WTC11 (cell line): ENCODE measurements at regions not wholly inside any gene's neighbourhood (a gene's known extent, or its start where the extent isn't known, plus 50 kb on each side); places are given as distances from the start of the nearest gene placed in this dataset.

Experiments
- ATAC-seq: fragments of 200-7000 bp; cut with Tn5 transposase; 2 replicates; pipeline ENCODE4 v1.10.0; 2021; ENCODE audit warnings: mild to moderate bottlenecking, moderate library complexity
- CTCF ChIA-PET: fragments of 300-600 bp; sonication (Branson Sonifier 250); formaldehyde crosslinking; loops from one replicate; lab custom pipeline; 2021; ENCODE audit warnings: antibody characterized with exemption; lab: Charles Lee
- POLR2A ChIA-PET: fragments of 350-600 bp; sonication (Branson Sonifier 250); formaldehyde crosslinking; loops from one replicate; lab custom pipeline; 2021; ENCODE audit warnings: antibody characterized with exemption; lab: Charles Lee
- DNase-seq: peaks from one replicate; pipeline ENCODE4 v3.0.0; 2021; ENCODE audit warnings: low spot score
- H3K27ac Mint-ChIP-seq: 2 replicates; pipeline ENCODE4 v1.8.0; 2021; ENCODE audit warnings: mixed read lengths
- H3K27me3 Mint-ChIP-seq: 2 replicates; pipeline ENCODE4 v1.8.0; 2021; ENCODE audit warnings: low read depth, mild to moderate bottlenecking, moderate library complexity, mixed read lengths
- H3K36me3 Mint-ChIP-seq: 2 replicates; pipeline ENCODE4 v1.8.0; 2021; ENCODE audit warnings: mixed read lengths
- H3K4me1 Mint-ChIP-seq: 2 replicates; pipeline ENCODE4 v1.8.0; 2022; ENCODE audit warnings: mixed read lengths
- H3K4me3 Mint-ChIP-seq: 2 replicates; pipeline ENCODE4 v1.8.0; 2021; ENCODE audit warnings: mild to moderate bottlenecking, moderate library complexity, mixed read lengths
- H3K9me3 Mint-ChIP-seq: 2 replicates; pipeline ENCODE4 v1.8.0; 2021; ENCODE audit warnings: mixed read lengths
- CDX4 ChIP-seq: fragments of 250-450 bp; sonication (Bioruptor Pico); IDR thresholded peaks from 2 replicates; pipeline ENCODE4 v1.9.0; 2021; ENCODE audit warnings: moderate library complexity, mild to moderate bottlenecking, inconsistent platforms, borderline replicate concordance
- EMX1 ChIP-seq: fragments of 250-450 bp; sonication (Bioruptor Pico); IDR thresholded peaks from 2 replicates; pipeline ENCODE4 v1.8.0; 2021; ENCODE audit warnings: mild to moderate bottlenecking
- ESRRA ChIP-seq: sonication (generic); formaldehyde crosslinking; IDR thresholded peaks from 2 replicates; pipeline ENCODE4 v1.8.1; 2022; ENCODE audit warnings: mild to moderate bottlenecking, missing genetic modification reagents, borderline replicate concordance
- ETV6 ChIP-seq: sonication (generic); formaldehyde crosslinking; IDR thresholded peaks from 2 replicates; pipeline ENCODE4 v1.8.1; 2022; ENCODE audit warnings: mild to moderate bottlenecking, missing genetic modification reagents
- FOXK1 ChIP-seq: sonication (generic); formaldehyde crosslinking; IDR thresholded peaks from 2 replicates; pipeline ENCODE4 v1.8.0; 2022; ENCODE audit warnings: mild to moderate bottlenecking, moderate library complexity, missing genetic modification reagents
- GTF2I ChIP-seq: fragments of 250-450 bp; sonication (Bioruptor Pico); conservative IDR thresholded peaks from 2 replicates; pipeline ENCODE4 v1.4.0; 2021; ENCODE audit warnings: mild to moderate bottlenecking
- IRF2 ChIP-seq: sonication (generic); formaldehyde crosslinking; IDR thresholded peaks from 2 replicates; pipeline ENCODE4 v1.8.0; 2022; ENCODE audit warnings: low read depth, missing genetic modification reagents, borderline replicate concordance
- JUN ChIP-seq: sonication (generic); formaldehyde crosslinking; IDR thresholded peaks from 2 replicates; pipeline ENCODE4 v1.8.0; 2023; ENCODE audit warnings: mild to moderate bottlenecking, missing genetic modification reagents
- NFE2L1 ChIP-seq: sonication (generic); formaldehyde crosslinking; IDR thresholded peaks from 2 replicates; pipeline ENCODE4 v1.8.1; 2023; ENCODE audit warnings: missing genetic modification reagents
- NR1H2 ChIP-seq: sonication (generic); formaldehyde crosslinking; IDR thresholded peaks from 2 replicates; pipeline ENCODE4 v1.9.0; 2021; ENCODE audit warnings: mild to moderate bottlenecking, moderate library complexity, missing genetic modification reagents
- SMAD3 ChIP-seq: sonication (generic); formaldehyde crosslinking; IDR thresholded peaks from 2 replicates; pipeline ENCODE4 v1.8.0; 2022; ENCODE audit warnings: missing genetic modification reagents, mild to moderate bottlenecking, borderline replicate concordance
- SOX15 ChIP-seq: fragments of 250-450 bp; sonication (Bioruptor Pico); IDR thresholded peaks from 2 replicates; pipeline ENCODE4 v1.9.0; 2021; ENCODE audit warnings: mild to moderate bottlenecking
- TCF7 ChIP-seq: sonication (generic); formaldehyde crosslinking; IDR thresholded peaks from 2 replicates; pipeline ENCODE4 v1.8.0; 2022; ENCODE audit warnings: mild to moderate bottlenecking, low read depth, missing genetic modification reagents, moderate library complexity
- TEAD1 ChIP-seq: sonication (generic); formaldehyde crosslinking; IDR thresholded peaks from 2 replicates; pipeline ENCODE4 v1.8.0; 2022; ENCODE audit warnings: mild to moderate bottlenecking, missing genetic modification reagents
- ZNF219 ChIP-seq: sonication (generic); formaldehyde crosslinking; IDR thresholded peaks from 2 replicates; pipeline ENCODE4 v1.8.0; 2023; ENCODE audit warnings: missing genetic modification reagents, mild to moderate bottlenecking, borderline replicate concordance
- ZNF232 ChIP-seq: sonication (generic); formaldehyde crosslinking; IDR thresholded peaks from 2 replicates; pipeline ENCODE4 v1.8.0; 2022; ENCODE audit warnings: mild to moderate bottlenecking, missing genetic modification reagents
- ZNF416 ChIP-seq: fragments of 250-450 bp; sonication (Bioruptor Pico); IDR thresholded peaks from 2 replicates; pipeline ENCODE4 v1.9.0; 2021; ENCODE audit warnings: mild to moderate bottlenecking, inconsistent platforms
- ZNF671 ChIP-seq: fragments of 250-450 bp; sonication (Bioruptor Pico); IDR thresholded peaks from 2 replicates; pipeline ENCODE4 v1.8.0; 2021; ENCODE audit warnings: mild to moderate bottlenecking
- TF ChIP-seq, protein P1 (sequence below): sonication (generic); formaldehyde crosslinking; IDR thresholded peaks from 2 replicates; pipeline ENCODE4 v1.8.0; 2022; ENCODE audit warnings: mild to moderate bottlenecking, missing genetic modification reagents
- TF ChIP-seq, protein P2 (sequence below): sonication (generic); formaldehyde crosslinking; IDR thresholded peaks from 2 replicates; pipeline ENCODE4 v1.8.1; 2022; ENCODE audit warnings: low read depth, missing genetic modification reagents, borderline replicate concordance
- TF ChIP-seq, protein P3 (sequence below): sonication (generic); formaldehyde crosslinking; IDR thresholded peaks from 2 replicates; pipeline ENCODE4 v1.8.1; 2023; ENCODE audit warnings: mild to moderate bottlenecking, missing genetic modification reagents
- TF ChIP-seq, protein P4 (sequence below): sonication (generic); formaldehyde crosslinking; IDR thresholded peaks from 2 replicates; pipeline ENCODE4 v1.8.1; 2023; ENCODE audit warnings: mild to moderate bottlenecking, missing genetic modification reagents, moderate library complexity

GRCh38 chr5:100659080-100659795 lies 124.1 kb downstream of the FAM174A start:
- DNase-seq (no peak), ATAC-seq (no peak)
- Mint-ChIP-seq H3K4me3 (no peak overlapping the region), H3K9me3 (peaks cover 5% of the 10 kb centered on the region), H3K4me1 (no peaks in the 10 kb centered on the region), H3K27ac (no peak overlapping the region), H3K36me3 (no peaks in the 10 kb centered on the region), H3K27me3 (no peaks in the 10 kb centered on the region)
- CTCF ChIA-PET: no interaction called here
- POLR2A ChIA-PET: no interaction called here
- TF ChIP-seq ETV6 (CRISPR knock-in tag) (no peak), ZNF232 (no peak), GTF2I (CRISPR knock-in tag) (no peak), SMAD3 (CRISPR knock-in tag) (no peak)
- TF ChIP-seq, all 79 proteins: peak for 0

DNA sequence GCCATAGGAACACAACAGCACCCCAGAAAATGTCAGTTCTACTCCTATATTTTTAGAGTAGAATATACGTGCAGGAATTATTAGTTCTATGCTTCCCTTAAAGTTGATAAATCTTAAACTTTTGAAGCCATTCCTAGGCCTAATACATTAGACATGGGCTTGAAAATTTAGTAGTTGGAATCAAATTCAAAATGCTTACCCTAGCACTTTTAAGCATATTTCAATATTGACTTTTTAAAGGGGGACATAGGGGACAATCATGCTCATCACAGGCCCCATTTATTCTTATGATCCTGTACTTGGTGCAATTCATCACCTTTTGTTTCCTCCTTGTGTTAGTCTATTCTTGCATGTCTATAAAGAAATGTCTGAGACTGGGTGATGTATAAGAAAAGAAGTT lies 129.0 kb downstream of the FAM174A start:
- Mint-ChIP-seq H3K4me3 (no peak overlapping the region), H3K36me3 (no peaks in the 10 kb centered on the region), H3K27me3 (no peaks in the 10 kb centered on the region), H3K4me1 (no peaks in the 10 kb centered on the region), H3K27ac (no peak overlapping the region), H3K9me3 (no peaks in the 10 kb centered on the region)
- TF ChIP-seq ZNF219 (CRISPR knock-in tag): no peak
- TF ChIP-seq NFE2L1 (CRISPR knock-in tag): no peak
- TF ChIP-seq ZNF232: no peak
- TF ChIP-seq IRF2: no peak
- no peak for TF ChIP-seq ZNF416 (CRISPR knock-in tag)
- no peak for TF ChIP-seq EMX1
- no peak for TF ChIP-seq NR1H2
- TF ChIP-seq, protein P1, sequence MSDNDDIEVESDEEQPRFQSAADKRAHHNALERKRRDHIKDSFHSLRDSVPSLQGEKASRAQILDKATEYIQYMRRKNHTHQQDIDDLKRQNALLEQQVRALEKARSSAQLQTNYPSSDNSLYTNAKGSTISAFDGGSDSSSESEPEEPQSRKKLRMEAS (CRISPR knock-in tag): no peak
- no peak for TF ChIP-seq JUN (CRISPR knock-in tag)
- TF ChIP-seq, protein P2, sequence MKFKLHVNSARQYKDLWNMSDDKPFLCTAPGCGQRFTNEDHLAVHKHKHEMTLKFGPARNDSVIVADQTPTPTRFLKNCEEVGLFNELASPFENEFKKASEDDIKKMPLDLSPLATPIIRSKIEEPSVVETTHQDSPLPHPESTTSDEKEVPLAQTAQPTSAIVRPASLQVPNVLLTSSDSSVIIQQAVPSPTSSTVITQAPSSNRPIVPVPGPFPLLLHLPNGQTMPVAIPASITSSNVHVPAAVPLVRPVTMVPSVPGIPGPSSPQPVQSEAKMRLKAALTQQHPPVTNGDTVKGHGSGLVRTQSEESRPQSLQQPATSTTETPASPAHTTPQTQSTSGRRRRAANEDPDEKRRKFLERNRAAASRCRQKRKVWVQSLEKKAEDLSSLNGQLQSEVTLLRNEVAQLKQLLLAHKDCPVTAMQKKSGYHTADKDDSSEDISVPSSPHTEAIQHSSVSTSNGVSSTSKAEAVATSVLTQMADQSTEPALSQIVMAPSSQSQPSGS (CRISPR knock-in tag): no peak
- TF ChIP-seq TEAD1: no peak
- TF ChIP-seq, protein P3, sequence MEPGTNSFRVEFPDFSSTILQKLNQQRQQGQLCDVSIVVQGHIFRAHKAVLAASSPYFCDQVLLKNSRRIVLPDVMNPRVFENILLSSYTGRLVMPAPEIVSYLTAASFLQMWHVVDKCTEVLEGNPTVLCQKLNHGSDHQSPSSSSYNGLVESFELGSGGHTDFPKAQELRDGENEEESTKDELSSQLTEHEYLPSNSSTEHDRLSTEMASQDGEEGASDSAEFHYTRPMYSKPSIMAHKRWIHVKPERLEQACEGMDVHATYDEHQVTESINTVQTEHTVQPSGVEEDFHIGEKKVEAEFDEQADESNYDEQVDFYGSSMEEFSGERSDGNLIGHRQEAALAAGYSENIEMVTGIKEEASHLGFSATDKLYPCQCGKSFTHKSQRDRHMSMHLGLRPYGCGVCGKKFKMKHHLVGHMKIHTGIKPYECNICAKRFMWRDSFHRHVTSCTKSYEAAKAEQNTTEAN (CRISPR knock-in tag): no peak
- TF ChIP-seq TCF7: no peak
- TF ChIP-seq CDX4: no peak
- TF ChIP-seq ZNF671 (CRISPR knock-in tag): no peak
- no peak for TF ChIP-seq FOXK1
- TF ChIP-seq, protein P4, sequence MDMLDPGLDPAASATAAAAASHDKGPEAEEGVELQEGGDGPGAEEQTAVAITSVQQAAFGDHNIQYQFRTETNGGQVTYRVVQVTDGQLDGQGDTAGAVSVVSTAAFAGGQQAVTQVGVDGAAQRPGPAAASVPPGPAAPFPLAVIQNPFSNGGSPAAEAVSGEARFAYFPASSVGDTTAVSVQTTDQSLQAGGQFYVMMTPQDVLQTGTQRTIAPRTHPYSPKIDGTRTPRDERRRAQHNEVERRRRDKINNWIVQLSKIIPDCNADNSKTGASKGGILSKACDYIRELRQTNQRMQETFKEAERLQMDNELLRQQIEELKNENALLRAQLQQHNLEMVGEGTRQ (CRISPR knock-in tag): no peak
- ChIA-PET CTCF (no interaction called here), POLR2A (no interaction called here)
- DNase-seq (no peak), ATAC-seq (no peak)

DNA sequence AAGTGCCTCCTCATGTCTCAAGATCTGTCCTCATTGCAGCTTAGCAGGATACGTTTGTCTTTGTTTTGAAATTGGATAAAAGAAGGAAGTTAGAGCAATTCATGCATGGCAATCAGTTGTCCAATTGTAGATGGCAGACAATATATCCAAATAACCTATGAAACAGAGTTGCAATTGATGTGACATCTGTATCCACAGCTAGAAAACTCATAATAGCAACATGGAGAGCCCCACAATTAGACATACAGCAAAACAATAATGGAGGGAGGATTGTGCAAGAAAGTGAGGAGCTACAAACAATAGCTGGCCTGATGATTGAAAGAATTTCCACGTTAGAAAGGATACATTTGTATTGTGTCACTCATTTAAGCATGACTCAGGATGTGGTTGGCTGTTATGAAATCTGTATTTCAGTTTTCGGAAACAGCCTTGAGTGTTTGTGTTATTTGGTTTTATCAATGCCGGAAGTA lies 132.0 kb downstream of the FAM174A start:
- Mint-ChIP-seq H3K4me1 (no peaks in the 10 kb centered on the region), H3K4me3 (no peak overlapping the region), H3K27ac (no peak overlapping the region), H3K9me3 (0 out of 2 replicates have a peak, but pooled peaks cover 4% of the 10 kb centered on the region), H3K27me3 (no peaks in the 10 kb centered on the region), H3K36me3 (no peaks in the 10 kb centered on the region)
- ChIA-PET POLR2A (no interaction called here), CTCF (no interaction called here)
- TF ChIP-seq SOX15 (no peak), EMX1 (no peak), ESRRA (CRISPR knock-in tag) (no peak)
- DNase-seq (no peak), ATAC-seq (no peak)
